ENCODE measurements at regions not wholly inside any gene's neighbourhood (a gene's known extent, or its start where the extent isn't known, plus 50 kb on each side); places are given as distances from the start of the nearest gene placed in this dataset.

DNA sequence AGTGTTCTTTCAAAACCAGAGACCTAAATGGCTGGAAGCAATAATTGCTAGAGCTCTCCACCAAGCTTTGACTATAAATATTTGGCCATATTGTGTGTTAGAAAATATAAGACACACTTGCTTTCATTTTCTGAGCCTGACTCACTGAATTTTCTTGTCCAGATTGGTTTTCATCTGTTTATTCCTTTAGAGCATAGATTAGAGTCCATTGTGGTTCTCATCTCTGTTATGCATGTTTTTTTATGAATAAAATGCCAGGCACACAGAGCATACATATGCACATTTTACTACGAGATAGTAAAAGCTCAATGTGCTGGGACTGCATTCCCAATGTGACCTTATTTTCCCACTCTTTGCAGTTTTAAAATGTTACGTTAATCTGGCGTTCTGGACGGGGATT is 115.3 kb upstream of the MLIP start:
- no peaks in the 10 kb centered on the region for H3K36me3 ChIP-seq (ENCODE audit: control insufficient read depth, low read length)
- no peaks in the 10 kb centered on the region for H3K79me2 ChIP-seq (ENCODE audit: control insufficient read depth, low read length)
- H3F3A ChIP-seq (ENCODE audit: control insufficient read depth, insufficient read depth), result no peaks in the 10 kb centered on the region
- no peaks in the 10 kb centered on the region for H3K9me2 ChIP-seq (replicated peaks; ENCODE audit: control insufficient read depth, low read length)
- no peaks in the 10 kb centered on the region for H4K20me1 ChIP-seq (ENCODE audit: control insufficient read depth, insufficient read depth, low read depth, low read length)
- H3K9me3 ChIP-seq (ENCODE audit: control insufficient read depth, insufficient read depth, low read length), result no peaks in the 10 kb centered on the region
- H3K4me1 ChIP-seq (ENCODE audit: control insufficient read depth, low read length), result no peaks in the 10 kb centered on the region
- no peak overlapping the region for H3K27ac ChIP-seq (ENCODE audit: low read depth, low read length)
- H3K4me3 ChIP-seq (ENCODE audit: low read length), result no peak overlapping the region
- H3K27me3 ChIP-seq (ENCODE audit: control insufficient read depth, low read length), result 0 out of 2 replicates have a peak, but pooled peaks cover 2% of the 10 kb centered on the region
- TF ChIP-seq EZH2phosphoT487 (IDR thresholded peaks at IDR 0.05; ENCODE audit: borderline replicate concordance, low read length), result no peak
- TF ChIP-seq, protein P1, sequence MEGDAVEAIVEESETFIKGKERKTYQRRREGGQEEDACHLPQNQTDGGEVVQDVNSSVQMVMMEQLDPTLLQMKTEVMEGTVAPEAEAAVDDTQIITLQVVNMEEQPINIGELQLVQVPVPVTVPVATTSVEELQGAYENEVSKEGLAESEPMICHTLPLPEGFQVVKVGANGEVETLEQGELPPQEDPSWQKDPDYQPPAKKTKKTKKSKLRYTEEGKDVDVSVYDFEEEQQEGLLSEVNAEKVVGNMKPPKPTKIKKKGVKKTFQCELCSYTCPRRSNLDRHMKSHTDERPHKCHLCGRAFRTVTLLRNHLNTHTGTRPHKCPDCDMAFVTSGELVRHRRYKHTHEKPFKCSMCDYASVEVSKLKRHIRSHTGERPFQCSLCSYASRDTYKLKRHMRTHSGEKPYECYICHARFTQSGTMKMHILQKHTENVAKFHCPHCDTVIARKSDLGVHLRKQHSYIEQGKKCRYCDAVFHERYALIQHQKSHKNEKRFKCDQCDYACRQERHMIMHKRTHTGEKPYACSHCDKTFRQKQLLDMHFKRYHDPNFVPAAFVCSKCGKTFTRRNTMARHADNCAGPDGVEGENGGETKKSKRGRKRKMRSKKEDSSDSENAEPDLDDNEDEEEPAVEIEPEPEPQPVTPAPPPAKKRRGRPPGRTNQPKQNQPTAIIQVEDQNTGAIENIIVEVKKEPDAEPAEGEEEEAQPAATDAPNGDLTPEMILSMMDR (IDR thresholded peaks at IDR 0.05; ENCODE audit: low read depth, low read length, poor library complexity, severe bottlenecking), result no peak
- H3K4me2 ChIP-seq (ENCODE audit: low read length), result no peak overlapping the region

DNA sequence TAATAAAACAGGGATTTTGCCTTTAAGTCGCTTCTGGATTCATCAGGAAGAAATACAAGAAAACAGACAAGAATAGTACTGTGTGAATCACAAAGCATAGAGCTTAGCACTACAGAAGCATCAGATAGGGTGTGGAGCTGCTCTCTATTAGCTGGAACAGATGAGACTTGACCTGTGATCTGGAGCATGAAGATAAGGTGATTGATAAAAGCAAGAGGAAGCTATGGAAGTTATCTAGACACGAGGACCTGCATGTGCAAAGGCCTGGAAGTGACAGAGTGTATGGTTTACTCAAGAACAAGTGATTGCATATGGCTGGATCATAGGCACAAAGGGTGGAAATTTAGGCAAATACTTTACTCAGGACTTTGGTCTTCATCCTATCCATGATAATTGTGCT is 112.9 kb upstream of the MLIP start:
- Histone ChIP-seq H3K36me3 (ENCODE audit: control insufficient read depth, low read length) (no peaks in the 10 kb centered on the region), H4K20me1 (ENCODE audit: control insufficient read depth, insufficient read depth, low read depth, low read length) (no peaks in the 10 kb centered on the region), H3F3A (ENCODE audit: control insufficient read depth, insufficient read depth) (no peaks in the 10 kb centered on the region), H3K4me2 (ENCODE audit: low read length) (no peak overlapping the region), H3K9me3 (ENCODE audit: control insufficient read depth, insufficient read depth, low read length) (no peaks in the 10 kb centered on the region), H3K9me2 (replicated peaks; ENCODE audit: control insufficient read depth, low read length) (no peaks in the 10 kb centered on the region), H3K4me3 (ENCODE audit: low read length) (no peak overlapping the region), H3K79me2 (ENCODE audit: control insufficient read depth, low read length) (no peaks in the 10 kb centered on the region), H3K4me1 (ENCODE audit: control insufficient read depth, low read length) (no peaks in the 10 kb centered on the region), H3K27ac (ENCODE audit: low read depth, low read length) (no peak overlapping the region), H3K27me3 (ENCODE audit: control insufficient read depth, low read length) (0 out of 2 replicates have a peak, but pooled peaks cover 2% of the 10 kb centered on the region)
- TF ChIP-seq EZH2phosphoT487 (IDR thresholded peaks at IDR 0.05; ENCODE audit: borderline replicate concordance, low read length), result no peak
- TF ChIP-seq, protein P1 (IDR thresholded peaks at IDR 0.05; ENCODE audit: low read depth, low read length, poor library complexity, severe bottlenecking), result no peak

DNA sequence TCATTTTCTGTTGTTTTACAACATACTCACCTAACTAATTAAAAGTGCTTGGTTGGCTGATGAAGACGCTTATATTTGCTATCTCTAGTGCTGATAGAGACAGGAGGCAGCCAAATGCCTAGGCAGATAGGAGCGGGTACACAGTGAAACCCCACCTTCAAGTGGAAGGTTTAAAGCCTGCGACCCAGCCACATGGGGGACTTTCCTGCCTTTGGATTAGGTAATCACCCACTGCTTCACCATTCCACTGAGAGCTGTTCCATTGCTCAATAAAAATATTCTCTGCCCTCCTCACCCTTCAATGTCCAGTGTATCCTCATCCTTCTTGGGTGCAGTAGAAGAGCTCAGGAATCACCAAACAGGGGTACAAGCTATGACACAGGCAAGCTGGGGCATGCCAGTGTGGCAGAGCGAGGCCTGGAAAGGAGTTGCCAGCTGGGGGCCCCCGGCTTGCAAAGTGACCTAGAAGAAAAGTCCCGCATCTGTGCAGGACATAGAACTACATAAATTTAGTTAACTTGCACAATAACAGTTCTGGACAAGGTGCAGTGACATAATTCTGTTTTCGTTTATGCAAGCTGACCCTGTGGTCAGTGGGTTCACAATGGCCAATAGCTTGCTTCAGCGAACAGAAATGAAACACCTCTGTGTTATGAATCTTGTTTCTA is 112.0 kb upstream of the MLIP start:
- Histone ChIP-seq H3K79me2 (ENCODE audit: control insufficient read depth, low read length) (no peaks in the 10 kb centered on the region), H3K27ac (ENCODE audit: low read depth, low read length) (no peak overlapping the region), H3K4me3 (ENCODE audit: low read length) (no peak overlapping the region), H3F3A (ENCODE audit: control insufficient read depth, insufficient read depth) (no peaks in the 10 kb centered on the region), H3K9me3 (ENCODE audit: control insufficient read depth, insufficient read depth, low read length) (no peaks in the 10 kb centered on the region), H3K4me1 (ENCODE audit: control insufficient read depth, low read length) (no peaks in the 10 kb centered on the region), H3K9me2 (replicated peaks; ENCODE audit: control insufficient read depth, low read length) (no peaks in the 10 kb centered on the region), H3K27me3 (ENCODE audit: control insufficient read depth, low read length) (0 out of 2 replicates have a peak, but pooled peaks cover 2% of the 10 kb centered on the region), H3K36me3 (ENCODE audit: control insufficient read depth, low read length) (no peaks in the 10 kb centered on the region), H4K20me1 (ENCODE audit: control insufficient read depth, insufficient read depth, low read depth, low read length) (no peaks in the 10 kb centered on the region), H3K4me2 (ENCODE audit: low read length) (no peak overlapping the region)
- TF ChIP-seq EZH2phosphoT487 (IDR thresholded peaks at IDR 0.05; ENCODE audit: borderline replicate concordance, low read length), result no peak
- TF ChIP-seq, protein P1 (IDR thresholded peaks at IDR 0.05; ENCODE audit: low read depth, low read length, poor library complexity, severe bottlenecking), result no peak

Measured in DOHH2 (cell line).